ENCODE measurements at regions not wholly inside any gene's neighbourhood (a gene's known extent, or its start where the extent isn't known, plus 50 kb on each side); places are given as distances from the start of the nearest gene placed in this dataset.

DNA sequence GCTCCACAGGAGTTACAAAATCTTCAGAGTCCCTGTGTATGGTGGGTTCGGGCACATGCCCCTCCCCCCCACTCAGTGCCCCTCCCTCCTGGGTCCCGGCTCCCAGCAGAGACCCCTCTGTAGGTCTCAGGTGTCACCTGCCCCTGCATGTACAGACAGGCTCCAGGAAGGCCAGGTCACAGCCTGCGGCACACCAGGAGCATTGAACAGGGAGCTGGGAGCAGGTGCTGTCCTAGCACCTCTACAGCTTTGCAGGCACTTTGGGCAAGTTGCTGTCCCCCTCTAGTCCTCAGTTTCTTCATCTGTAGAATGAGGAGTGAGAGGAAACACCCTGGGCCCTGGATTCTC, 80.1 kb upstream of the RTL6 start:
- ATAC-seq (no peak), FAIRE-seq (no peak), DNase-seq (ENCODE audit: extremely low read depth in 1 of 4, low spot score in 3 of 4) (no peak)
- intact Hi-C loops (cut with micrococcal nuclease), result no loop called here
- ChIA-PET CTCF (ENCODE audit: low intra/inter-chr PET ratio) (no interaction called here), POLR2A (interaction anchor here (0.7 kb wide), 1 partner anchor 408 kb away, joined by 3 read pairs; no protein-coding TSS in a partner anchor)
- Histone ChIP-seq H3K4me3 (no peak overlapping the region), H3K27me3 (ENCODE audit: control insufficient read depth in 2 of 2, insufficient read depth in 2 of 2, low read length in 2 of 2) (peaks cover 4 to 50% of the 10 kb centered on the region in 2 experiments; a peak in 4 of 5 replicates), H3K79me2 (ENCODE audit: control insufficient read depth, insufficient read depth, low read length) (no peaks in the 10 kb centered on the region), H3K9me3 (replicated peaks; ENCODE audit: control insufficient read depth, insufficient read depth, low read depth, low read length) (no peaks in the 10 kb centered on the region), H3K9ac (ENCODE audit: insufficient read depth in 1 of 2, low read depth in 2 of 2, low read length in 2 of 2) (no peak overlapping the region), H2AFZ (ENCODE audit: low read depth, low read length) (no peak overlapping the region), H3K36me3 (ENCODE audit: control insufficient read depth, insufficient read depth, low read length) (no peaks in the 10 kb centered on the region), H3K4me2 (ENCODE audit: insufficient read depth, low read length) (no peak overlapping the region), H3K9me1 (ENCODE audit: control insufficient read depth, insufficient read depth, low read length) (no peaks in the 10 kb centered on the region), H3K4me1 (replicated peaks in 1 of 2; ENCODE audit: control insufficient read depth in 2 of 2, insufficient read depth in 2 of 2, low read length in 2 of 2) (no peaks in the 10 kb centered on the region), H3K27ac (ENCODE audit: extremely low read depth, low read depth, low read length) (no peak overlapping the region), H4K20me1 (replicated peaks; ENCODE audit: control insufficient read depth, insufficient read depth, low read length) (no peaks in the 10 kb centered on the region)
- in situ Hi-C loops (cut with MboI), result no loop called here
- BruUV-seq (replicated peaks), result no TSS peak
- TF ChIP-seq, protein P1, sequence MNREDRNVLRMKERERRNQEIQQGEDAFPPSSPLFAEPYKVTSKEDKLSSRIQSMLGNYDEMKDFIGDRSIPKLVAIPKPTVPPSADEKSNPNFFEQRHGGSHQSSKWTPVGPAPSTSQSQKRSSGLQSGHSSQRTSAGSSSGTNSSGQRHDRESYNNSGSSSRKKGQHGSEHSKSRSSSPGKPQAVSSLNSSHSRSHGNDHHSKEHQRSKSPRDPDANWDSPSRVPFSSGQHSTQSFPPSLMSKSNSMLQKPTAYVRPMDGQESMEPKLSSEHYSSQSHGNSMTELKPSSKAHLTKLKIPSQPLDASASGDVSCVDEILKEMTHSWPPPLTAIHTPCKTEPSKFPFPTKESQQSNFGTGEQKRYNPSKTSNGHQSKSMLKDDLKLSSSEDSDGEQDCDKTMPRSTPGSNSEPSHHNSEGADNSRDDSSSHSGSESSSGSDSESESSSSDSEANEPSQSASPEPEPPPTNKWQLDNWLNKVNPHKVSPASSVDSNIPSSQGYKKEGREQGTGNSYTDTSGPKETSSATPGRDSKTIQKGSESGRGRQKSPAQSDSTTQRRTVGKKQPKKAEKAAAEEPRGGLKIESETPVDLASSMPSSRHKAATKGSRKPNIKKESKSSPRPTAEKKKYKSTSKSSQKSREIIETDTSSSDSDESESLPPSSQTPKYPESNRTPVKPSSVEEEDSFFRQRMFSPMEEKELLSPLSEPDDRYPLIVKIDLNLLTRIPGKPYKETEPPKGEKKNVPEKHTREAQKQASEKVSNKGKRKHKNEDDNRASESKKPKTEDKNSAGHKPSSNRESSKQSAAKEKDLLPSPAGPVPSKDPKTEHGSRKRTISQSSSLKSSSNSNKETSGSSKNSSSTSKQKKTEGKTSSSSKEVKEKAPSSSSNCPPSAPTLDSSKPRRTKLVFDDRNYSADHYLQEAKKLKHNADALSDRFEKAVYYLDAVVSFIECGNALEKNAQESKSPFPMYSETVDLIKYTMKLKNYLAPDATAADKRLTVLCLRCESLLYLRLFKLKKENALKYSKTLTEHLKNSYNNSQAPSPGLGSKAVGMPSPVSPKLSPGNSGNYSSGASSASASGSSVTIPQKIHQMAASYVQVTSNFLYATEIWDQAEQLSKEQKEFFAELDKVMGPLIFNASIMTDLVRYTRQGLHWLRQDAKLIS (CRISPR knock-in tag; IDR thresholded peaks at IDR 0.05), result no peak
- TF ChIP-seq ZNF124 (CRISPR knock-in tag; IDR thresholded peaks at IDR 0.05) (no peak), RBFOX2 (IDR thresholded peaks at IDR 0.05; ENCODE audit: low read depth, low read length) (no peak), ARID2 (IDR thresholded peaks at IDR 0.05) (no peak), JUND (IDR thresholded peaks at IDR 0.05; ENCODE audit: borderline replicate concordance, low read depth, low read length) (no peak), JUND (tag; IDR thresholded peaks at IDR 0.05; ENCODE audit: borderline replicate concordance, low read depth, low read length) (no peak), SNIP1 (IDR thresholded peaks at IDR 0.05; ENCODE audit: low read depth) (no peak), CSDE1 (IDR thresholded peaks at IDR 0.05) (no peak), RNF219 (CRISPR knock-in tag; IDR thresholded peaks at IDR 0.05) (no peak)
- TF ChIP-seq, protein P2, sequence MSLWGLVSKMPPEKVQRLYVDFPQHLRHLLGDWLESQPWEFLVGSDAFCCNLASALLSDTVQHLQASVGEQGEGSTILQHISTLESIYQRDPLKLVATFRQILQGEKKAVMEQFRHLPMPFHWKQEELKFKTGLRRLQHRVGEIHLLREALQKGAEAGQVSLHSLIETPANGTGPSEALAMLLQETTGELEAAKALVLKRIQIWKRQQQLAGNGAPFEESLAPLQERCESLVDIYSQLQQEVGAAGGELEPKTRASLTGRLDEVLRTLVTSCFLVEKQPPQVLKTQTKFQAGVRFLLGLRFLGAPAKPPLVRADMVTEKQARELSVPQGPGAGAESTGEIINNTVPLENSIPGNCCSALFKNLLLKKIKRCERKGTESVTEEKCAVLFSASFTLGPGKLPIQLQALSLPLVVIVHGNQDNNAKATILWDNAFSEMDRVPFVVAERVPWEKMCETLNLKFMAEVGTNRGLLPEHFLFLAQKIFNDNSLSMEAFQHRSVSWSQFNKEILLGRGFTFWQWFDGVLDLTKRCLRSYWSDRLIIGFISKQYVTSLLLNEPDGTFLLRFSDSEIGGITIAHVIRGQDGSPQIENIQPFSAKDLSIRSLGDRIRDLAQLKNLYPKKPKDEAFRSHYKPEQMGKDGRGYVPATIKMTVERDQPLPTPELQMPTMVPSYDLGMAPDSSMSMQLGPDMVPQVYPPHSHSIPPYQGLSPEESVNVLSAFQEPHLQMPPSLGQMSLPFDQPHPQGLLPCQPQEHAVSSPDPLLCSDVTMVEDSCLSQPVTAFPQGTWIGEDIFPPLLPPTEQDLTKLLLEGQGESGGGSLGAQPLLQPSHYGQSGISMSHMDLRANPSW (CRISPR knock-in tag; IDR thresholded peaks at IDR 0.05), result no peak
- 8% methylated on average over 2 of the region's 3 CpGs for WGBS (ENCODE audit: insufficient coverage, low coverage, missing lambda C conversion rate)

Measured in K562 (cell line).